Dedifferentiated amniotic fluid mesenchymal stem cell (primary cell): ENCODE measurements at regions not wholly inside any gene's neighbourhood (a gene's known extent, or its start where the extent isn't known, plus 50 kb on each side); places are given as distances from the start of the nearest gene placed in this dataset.
"Not testable (repeated sequence)": the region's sequence is repeated elsewhere in the genome, so short reads cannot be mapped to it uniquely, and the experiment has no call there.

Experiments used
- DNase-seq: peaks from one replicate; pipeline ENCODE4 v3.0.0-alpha.2; 2016; ENCODE audit errors: extremely low spot score

GRCh38 chr4:49117951-49118350 lies 131.9 kb downstream of the CWH43 start:
- DNase-seq, result peak; percentile 14

GRCh38 chr4:49118379-49119212 lies 132.5 kb downstream of the CWH43 start:
- peak; percentile 57 for DNase-seq

GRCh38 chr4:49119345-49119744 lies 133.3 kb downstream of the CWH43 start:
- DNase-seq, result peak; percentile 14

- peak; percentile 74 for DNase-seq
These were observed 134.1 kb downstream of the CWH43 start for GRCh38 chr4:49120042-49120779.

- peak; percentile 93 for DNase-seq
These were observed 134.7 kb downstream of the CWH43 start for GRCh38 chr4:49120804-49121203.

- not testable (repeated sequence) for DNase-seq
These were observed 140.4 kb downstream of the CWH43 start for GRCh38 chr4:49126443-49126842.

- not testable (repeated sequence) for DNase-seq
These were observed 140.8 kb downstream of the CWH43 start for GRCh38 chr4:49126858-49127257.

- not testable (repeated sequence) for DNase-seq
These were observed 143.3 kb downstream of the CWH43 start for GRCh38 chr4:49129385-49129784.

GRCh38 chr4:49129870-49130269 lies 143.8 kb downstream of the CWH43 start:
- not testable (repeated sequence) for DNase-seq

- DNase-seq, result not testable (repeated sequence)
These were observed 144.6 kb downstream of the CWH43 start for GRCh38 chr4:49130724-49131123.

GRCh38 chr4:49137043-49137442 lies 151.0 kb downstream of the CWH43 start:
- not testable (repeated sequence) for DNase-seq

GRCh38 chr4:49137961-49138360 lies 151.9 kb downstream of the CWH43 start:
- not testable (repeated sequence) for DNase-seq

- DNase-seq, result not testable (repeated sequence)
These were observed 152.7 kb downstream of the CWH43 start for GRCh38 chr4:49138818-49139217.

GRCh38 chr4:49139513-49139912 lies 153.4 kb downstream of the CWH43 start:
- DNase-seq, result not testable (repeated sequence)

GRCh38 chr4:49140351-49140750 lies 154.3 kb downstream of the CWH43 start:
- not testable (repeated sequence) for DNase-seq

- DNase-seq, result not testable (repeated sequence)
These were observed 155.9 kb downstream of the CWH43 start for GRCh38 chr4:49141955-49142354.

GRCh38 chr4:49147143-49147542 lies 161.1 kb downstream of the CWH43 start:
- DNase-seq, result not testable (repeated sequence)

- DNase-seq, result not testable (repeated sequence)
These were observed 161.5 kb downstream of the CWH43 start for GRCh38 chr4:49147596-49147995.

- DNase-seq, result peak; percentile 99
These were observed 163.2 kb downstream of the CWH43 start for GRCh38 chr4:49149006-49149975.

- DNase-seq, result not testable (repeated sequence)
These were observed 164.4 kb downstream of the CWH43 start for GRCh38 chr4:49150351-49151083.

GRCh38 chr4:49153011-49153410 lies 166.9 kb downstream of the CWH43 start:
- DNase-seq, result not testable (repeated sequence)
